ENCODE measurements at regions not wholly inside any gene's neighbourhood (a gene's known extent, or its start where the extent isn't known, plus 50 kb on each side); places are given as distances from the start of the nearest gene placed in this dataset.

GRCh38 chr4:84063619-84064018 lies 435.5 kb downstream of the NKX6-1 start:
- FAIRE-seq, result no peak
- no peak for TF ChIP-seq GATA2 (IDR thresholded peaks at IDR 0.05; ENCODE audit: insufficient read depth, insufficient read length, low read depth, low read length)
- no peak for TF ChIP-seq FOS (IDR thresholded peaks at IDR 0.05; ENCODE audit: borderline replicate concordance, insufficient read depth, low read length)
- TF ChIP-seq POLR2A (IDR thresholded peaks at IDR 0.05; ENCODE audit: low read depth, low read length), result no peak
- no peak for TF ChIP-seq CTCF (IDR thresholded peaks at IDR 0.05; ENCODE audit: extremely low read depth in 1 of 2, insufficient read depth in 1 of 2, low read depth in 1 of 2, low read length in 2 of 2)
- no peak for TF ChIP-seq EZH2 (IDR thresholded peaks at IDR 0.05; ENCODE audit: borderline replicate concordance, low read depth, low read length, severe bottlenecking)
- TF ChIP-seq POLR2AphosphoS5 (IDR thresholded peaks at IDR 0.05; ENCODE audit: insufficient read depth, low read depth, low read length), result no peak
- TF ChIP-seq JUN (IDR thresholded peaks at IDR 0.05; ENCODE audit: borderline replicate concordance, insufficient read depth, insufficient read length, low read depth), result no peak
- no peak for TF ChIP-seq MYC (IDR thresholded peaks at IDR 0.05; ENCODE audit: low read depth, low read length)
- TF ChIP-seq MAX (IDR thresholded peaks at IDR 0.05; ENCODE audit: insufficient read depth, insufficient read length), result no peak
- H3K79me2 ChIP-seq (ENCODE audit: control insufficient read depth, insufficient read depth, low read length), result no peaks in the 10 kb centered on the region

More at GRCh38 chr4:84063619-84064018, 435.5 kb downstream of the NKX6-1 start:
- dilution Hi-C loops (cut with MboI; ENCODE audit: extremely low pct_ligation_motif_present, low sequenced_read_pairs) (no loop called here), intact Hi-C loops (cut with micrococcal nuclease) (no loop called here)
- ChIA-PET POLR2A (no interaction called here), CTCF (no interaction called here)
- H3K27ac ChIP-seq (ENCODE audit: insufficient read depth, low read depth, low read length), result no peak overlapping the region
- H3K9me1 ChIP-seq (replicated peaks; ENCODE audit: control insufficient read depth, extremely low read depth, insufficient read depth, low read length), result no peaks in the 10 kb centered on the region
- H3K9me3 ChIP-seq (replicated peaks; ENCODE audit: control insufficient read depth, insufficient read depth, low read length), result no peaks in the 10 kb centered on the region
- H2AFZ ChIP-seq (ENCODE audit: low read depth, low read length), result no peak overlapping the region
- H3K4me1 ChIP-seq (ENCODE audit: control insufficient read depth, extremely low read depth, insufficient read depth, low read length), result no peaks in the 10 kb centered on the region
- no peaks in the 10 kb centered on the region for H3K36me3 ChIP-seq (ENCODE audit: control insufficient read depth in 2 of 2, extremely low read depth in 1 of 2, insufficient read depth in 2 of 2, low read length in 2 of 2)
- no peak for DNase-seq (ENCODE audit: low read depth, low spot score)
- no peaks in the 10 kb centered on the region for H4K20me1 ChIP-seq (replicated peaks; ENCODE audit: control insufficient read depth, extremely low read depth, insufficient read depth, low read length)
- no peak overlapping the region for H3K4me2 ChIP-seq (ENCODE audit: insufficient read depth, low read length)
- H3K9ac ChIP-seq (replicated peaks; ENCODE audit: extremely low read depth, insufficient read depth, low read length), result no peak overlapping the region
- H3K4me3 ChIP-seq (replicated peaks in 1 of 3; ENCODE audit: insufficient read depth in 1 of 3, low read depth in 1 of 3, low read length in 3 of 3), result no peak overlapping the region
- no TSS peak for BruUV-seq (replicated peaks)
- H3K27me3 ChIP-seq (ENCODE audit: control insufficient read depth in 2 of 2, insufficient read depth in 2 of 2, low read length in 2 of 2), result no peaks in the 10 kb centered on the region
